ENCODE measurements at regions not wholly inside any gene's neighbourhood (a gene's known extent, or its start where the extent isn't known, plus 50 kb on each side); places are given as distances from the start of the nearest gene placed in this dataset.
"Not testable (repeated sequence)": the region's sequence is repeated elsewhere in the genome, so short reads cannot be mapped to it uniquely, and the experiment has no call there.

- Histone ChIP-seq H3K27me3 (peaks cover 18% of the 10 kb centered on the region), H3K9me3 (no peaks in the 10 kb centered on the region), H3K36me3 (no peaks in the 10 kb centered on the region), H3K27ac (no peak overlapping the region), H3K4me1 (peaks cover 5% of the 10 kb centered on the region), H3K4me3 (no peak overlapping the region)
- TF ChIP-seq POLR2A (IDR thresholded peaks at IDR 0.05) (no peak), POLR2AphosphoS5 (IDR thresholded peaks at IDR 0.05) (no peak), CTCF (IDR thresholded peaks at IDR 0.05) (peak in 1 of 2 donors; percentile 8)
- WGBS, result 76% methylated on average over 7 of the region's 7 CpGs
- DNase-seq (ENCODE audit: low spot score in 2 of 2), result no peak
These were observed 68.8 kb upstream of the SLC8A3 start for GRCh38 chr14:70257526-70257925.

GRCh38 chr14:70256601-70257000 lies 67.8 kb upstream of the SLC8A3 start:
- Histone ChIP-seq H3K4me1 (peaks cover 5% of the 10 kb centered on the region), H3K27me3 (peaks cover 18% of the 10 kb centered on the region)
- 36% methylated on average over 2 of the region's 2 CpGs for WGBS

GRCh38 chr14:70255071-70256057 lies 66.6 kb upstream of the SLC8A3 start:
- H3K36me3 ChIP-seq; H3K9me3 ChIP-seq; DNase-seq (ENCODE audit: low spot score in 2 of 2); H3K4me1 ChIP-seq; H3K27ac ChIP-seq: not testable (repeated sequence)
- WGBS, result 51% methylated on average over 26 of the region's 36 CpGs
- Histone ChIP-seq H3K27me3 (peaks cover 18% of the 10 kb centered on the region), H3K4me3 (peak overlapping the region; percentile 56)

More at GRCh38 chr14:70256601-70257000, 67.8 kb upstream of the SLC8A3 start:
- H3K4me3 ChIP-seq, result no peak overlapping the region
- no peak for TF ChIP-seq CTCF (IDR thresholded peaks at IDR 0.05)
- no peak for TF ChIP-seq POLR2AphosphoS5 (IDR thresholded peaks at IDR 0.05)
- TF ChIP-seq POLR2A (IDR thresholded peaks at IDR 0.05), result no peak
- no peak for TF ChIP-seq EP300 (IDR thresholded peaks at IDR 0.05)
- no peaks in the 10 kb centered on the region for H3K36me3 ChIP-seq
- H3K27ac ChIP-seq, result no peak overlapping the region
- no peaks in the 10 kb centered on the region for H3K9me3 ChIP-seq
- DNase-seq (ENCODE audit: low spot score in 2 of 2), result no peak

- H3K9me3 ChIP-seq, result no peaks in the 10 kb centered on the region
- H3K4me3 ChIP-seq, result peak overlapping the region; percentile 56
- no peaks in the 10 kb centered on the region for H3K36me3 ChIP-seq
- no peak for TF ChIP-seq POLR2AphosphoS5 (IDR thresholded peaks at IDR 0.05)
- TF ChIP-seq POLR2A (IDR thresholded peaks at IDR 0.05), result no peak
- no peak for TF ChIP-seq CTCF (IDR thresholded peaks at IDR 0.05)
- no peak for TF ChIP-seq EP300 (IDR thresholded peaks at IDR 0.05)
- peaks cover 5% of the 10 kb centered on the region for H3K4me1 ChIP-seq
- peaks cover 18% of the 10 kb centered on the region for H3K27me3 ChIP-seq
- DNase-seq (ENCODE audit: low spot score in 2 of 2), result no peak
- 1% methylated on average over 15 of the region's 31 CpGs for WGBS
- H3K27ac ChIP-seq, result no peak overlapping the region
These were observed 65.8 kb upstream of the SLC8A3 start for GRCh38 chr14:70254476-70254961.

GRCh38 chr14:70253547-70253946 lies 64.8 kb upstream of the SLC8A3 start:
- peaks cover 18% of the 10 kb centered on the region for H3K27me3 ChIP-seq
- H3K27ac ChIP-seq; H3K9me3 ChIP-seq; H3K36me3 ChIP-seq; DNase-seq (ENCODE audit: low spot score in 2 of 2); H3K4me3 ChIP-seq; H3K4me1 ChIP-seq: not testable (repeated sequence)
- whole genome bisulfite sequencing, result 80% methylated on average over 4 of the region's 4 CpGs

- 69% methylated on average over 2 of the region's 2 CpGs for WGBS
- no peaks in the 10 kb centered on the region for H3K9me3 ChIP-seq
These were observed 56.3 kb upstream of the SLC8A3 start for GRCh38 chr14:70245026-70245425.

More at GRCh38 chr14:70245026-70245425, 56.3 kb upstream of the SLC8A3 start:
- DNase-seq (ENCODE audit: low spot score in 2 of 2), result no peak
- Histone ChIP-seq H3K36me3 (no peaks in the 10 kb centered on the region), H3K4me1 (no peaks in the 10 kb centered on the region), H3K4me3 (no peak overlapping the region), H3K27me3 (no peaks in the 10 kb centered on the region), H3K27ac (no peak overlapping the region)
- no peak for TF ChIP-seq EP300 (IDR thresholded peaks at IDR 0.05)
- no peak for TF ChIP-seq POLR2A (IDR thresholded peaks at IDR 0.05)
- no peak for TF ChIP-seq POLR2AphosphoS5 (IDR thresholded peaks at IDR 0.05)
- TF ChIP-seq CTCF (IDR thresholded peaks at IDR 0.05), result no peak

Data from suprapubic skin (tissue), 4 donors.